ENCODE measurements at regions not wholly inside any gene's neighbourhood (a gene's known extent, or its start where the extent isn't known, plus 50 kb on each side); places are given as distances from the start of the nearest gene placed in this dataset.

DNA sequence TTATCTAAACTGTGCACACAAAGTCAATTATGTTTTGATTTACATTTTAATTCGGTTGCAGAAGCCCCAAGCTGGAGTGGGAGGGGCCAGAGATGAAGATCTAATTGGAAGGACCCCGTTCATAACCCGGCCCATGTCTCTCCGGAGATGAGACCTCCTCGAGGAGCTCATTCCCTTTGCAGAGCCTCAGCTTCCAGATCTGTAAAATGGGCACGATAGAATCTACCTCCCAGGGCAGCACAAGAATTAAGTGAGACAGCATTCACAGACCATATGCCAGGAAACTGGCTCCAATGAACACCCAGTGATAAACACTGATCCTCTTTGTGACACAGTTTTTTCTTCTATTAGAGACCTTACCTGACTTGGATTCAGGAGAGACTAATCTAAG is 446.5 kb upstream of the CDH5 start:
- TF ChIP-seq, protein P1, sequence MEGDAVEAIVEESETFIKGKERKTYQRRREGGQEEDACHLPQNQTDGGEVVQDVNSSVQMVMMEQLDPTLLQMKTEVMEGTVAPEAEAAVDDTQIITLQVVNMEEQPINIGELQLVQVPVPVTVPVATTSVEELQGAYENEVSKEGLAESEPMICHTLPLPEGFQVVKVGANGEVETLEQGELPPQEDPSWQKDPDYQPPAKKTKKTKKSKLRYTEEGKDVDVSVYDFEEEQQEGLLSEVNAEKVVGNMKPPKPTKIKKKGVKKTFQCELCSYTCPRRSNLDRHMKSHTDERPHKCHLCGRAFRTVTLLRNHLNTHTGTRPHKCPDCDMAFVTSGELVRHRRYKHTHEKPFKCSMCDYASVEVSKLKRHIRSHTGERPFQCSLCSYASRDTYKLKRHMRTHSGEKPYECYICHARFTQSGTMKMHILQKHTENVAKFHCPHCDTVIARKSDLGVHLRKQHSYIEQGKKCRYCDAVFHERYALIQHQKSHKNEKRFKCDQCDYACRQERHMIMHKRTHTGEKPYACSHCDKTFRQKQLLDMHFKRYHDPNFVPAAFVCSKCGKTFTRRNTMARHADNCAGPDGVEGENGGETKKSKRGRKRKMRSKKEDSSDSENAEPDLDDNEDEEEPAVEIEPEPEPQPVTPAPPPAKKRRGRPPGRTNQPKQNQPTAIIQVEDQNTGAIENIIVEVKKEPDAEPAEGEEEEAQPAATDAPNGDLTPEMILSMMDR (IDR thresholded peaks at IDR 0.05): no peak
- no peak for TF ChIP-seq EP300 (IDR thresholded peaks at IDR 0.05)
- no peak for TF ChIP-seq POLR2A (IDR thresholded peaks at IDR 0.05)
- no peak for TF ChIP-seq POLR2AphosphoS5 (IDR thresholded peaks at IDR 0.05)
